ENCODE measurements at regions not wholly inside any gene's neighbourhood (a gene's known extent, or its start where the extent isn't known, plus 50 kb on each side); places are given as distances from the start of the nearest gene placed in this dataset.
"Not testable (repeated sequence)": the region's sequence is repeated elsewhere in the genome, so short reads cannot be mapped to it uniquely, and the experiment has no call there.

DNA sequence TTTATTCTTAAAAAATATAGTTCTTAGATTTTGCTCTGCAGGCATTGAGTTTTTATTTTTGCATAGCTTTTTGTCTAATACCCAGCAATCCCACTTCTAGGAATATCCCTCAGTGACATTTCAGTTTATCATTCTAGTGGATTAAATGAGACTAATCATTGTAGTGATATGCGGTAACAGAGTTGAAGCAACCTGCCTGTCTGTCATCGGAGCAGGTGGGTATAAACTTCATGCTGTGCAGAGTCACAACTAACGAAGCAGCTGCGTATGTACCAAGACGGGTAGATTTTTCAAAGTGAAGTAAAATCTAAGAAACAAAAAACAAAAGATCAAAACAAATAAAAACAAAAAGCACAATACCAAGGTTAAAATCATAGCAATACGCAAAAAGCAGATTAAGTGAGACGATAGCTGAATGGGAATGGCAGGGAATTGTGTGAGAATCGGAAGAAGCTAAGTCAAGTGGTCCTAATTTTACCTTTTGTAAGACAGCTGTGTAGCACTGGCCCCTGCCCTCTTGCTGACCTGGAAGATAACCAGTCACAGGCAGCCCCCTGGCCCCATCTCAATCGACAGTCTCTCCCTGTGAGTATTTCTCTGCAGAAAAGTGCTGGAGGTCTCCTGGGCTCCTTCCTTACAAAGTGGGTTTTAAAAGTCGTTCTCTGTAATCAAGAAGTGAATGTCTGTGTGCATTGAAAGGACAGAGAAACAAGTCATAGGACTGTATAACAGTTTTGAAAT lies 169.2 kb downstream of the OR2B2 start:
- no peak for DNase-seq (ENCODE audit: low read depth in 2 of 2)

DNA sequence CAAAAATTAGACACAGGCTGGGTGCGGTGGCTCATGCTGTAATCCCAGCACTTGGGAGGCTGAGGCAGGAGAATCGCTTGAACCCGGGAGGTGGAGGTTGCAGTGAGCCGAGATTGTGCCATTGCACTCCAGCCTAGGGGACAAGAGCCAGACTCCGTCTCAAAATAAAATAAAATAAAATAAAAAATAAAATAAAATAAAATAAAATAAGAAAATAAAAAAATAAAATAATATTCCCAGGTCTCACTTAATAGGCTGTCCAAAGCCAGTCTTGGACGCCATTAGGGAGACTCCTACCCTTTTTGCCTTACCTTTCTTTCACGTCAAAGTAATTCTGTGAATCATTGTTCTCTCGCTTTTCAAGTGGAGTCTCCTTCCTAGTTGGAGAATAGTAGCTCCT lies 172.3 kb downstream of the OR2B2 start:
- not testable (repeated sequence) for DNase-seq (ENCODE audit: low read depth in 2 of 2)

DNA sequence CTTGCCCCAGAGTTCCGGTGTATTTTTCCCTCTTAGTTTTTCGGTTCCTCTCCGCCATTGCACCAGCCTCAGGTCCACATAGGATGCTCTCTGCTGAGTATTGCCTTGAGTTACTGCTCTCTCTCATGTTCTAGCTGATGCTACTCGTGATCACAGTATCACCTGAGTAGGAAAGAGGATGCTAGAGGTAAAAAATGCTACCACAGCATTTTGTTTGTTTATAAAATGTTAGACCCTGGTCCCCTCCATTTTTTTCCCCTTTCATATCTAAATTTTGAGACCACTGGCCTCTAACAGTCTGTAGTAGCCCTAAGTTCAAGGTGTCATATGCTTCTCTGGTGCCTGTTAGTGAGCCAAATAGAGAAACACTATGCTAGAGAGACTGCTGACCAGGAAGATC lies 175.5 kb downstream of the OR2B2 start:
- no peak for DNase-seq (ENCODE audit: low read depth in 2 of 2)

DNA sequence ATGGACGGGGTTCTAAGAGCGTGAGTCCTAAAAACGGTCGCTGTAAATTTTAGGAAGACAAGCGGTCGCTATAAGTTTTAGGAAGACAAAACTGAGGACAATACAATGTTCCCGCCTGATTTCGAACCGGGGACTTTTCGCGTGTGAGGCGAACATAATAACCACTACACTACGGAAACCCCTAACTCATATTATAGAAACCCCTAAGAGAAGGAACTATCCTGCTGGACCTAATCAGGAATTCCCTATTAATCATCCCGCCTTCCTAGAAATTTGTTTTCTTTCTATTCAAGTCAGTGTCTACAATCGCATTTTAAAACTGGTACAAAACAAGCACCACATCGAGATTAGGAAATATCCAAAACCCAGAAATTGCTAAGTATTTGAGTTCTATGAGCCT lies 183.8 kb downstream of the OR2B2 start:
- DNase-seq (ENCODE audit: low read depth in 2 of 2), result no peak

DNA sequence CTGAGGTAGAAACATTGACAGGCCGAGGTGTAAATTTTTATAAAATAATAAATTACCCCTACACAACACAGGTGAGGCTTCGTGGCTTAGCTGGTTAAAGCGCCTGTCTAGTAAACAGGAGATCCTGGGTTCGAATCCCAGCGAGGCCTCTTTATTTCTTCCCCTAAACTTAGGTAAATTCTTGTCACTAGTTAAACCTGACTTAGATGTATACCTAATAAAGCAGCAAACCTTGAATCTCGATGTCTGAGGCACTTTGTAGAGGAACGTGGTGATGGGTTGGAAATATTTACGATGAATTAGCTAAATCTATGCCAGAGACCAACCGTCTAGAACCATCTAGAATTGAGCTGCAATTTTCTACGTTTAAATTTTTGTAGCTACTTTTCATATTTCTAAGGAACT lies 185.6 kb downstream of the OR2B2 start:
- DNase-seq (ENCODE audit: low read depth in 2 of 2), result no peak

DNA sequence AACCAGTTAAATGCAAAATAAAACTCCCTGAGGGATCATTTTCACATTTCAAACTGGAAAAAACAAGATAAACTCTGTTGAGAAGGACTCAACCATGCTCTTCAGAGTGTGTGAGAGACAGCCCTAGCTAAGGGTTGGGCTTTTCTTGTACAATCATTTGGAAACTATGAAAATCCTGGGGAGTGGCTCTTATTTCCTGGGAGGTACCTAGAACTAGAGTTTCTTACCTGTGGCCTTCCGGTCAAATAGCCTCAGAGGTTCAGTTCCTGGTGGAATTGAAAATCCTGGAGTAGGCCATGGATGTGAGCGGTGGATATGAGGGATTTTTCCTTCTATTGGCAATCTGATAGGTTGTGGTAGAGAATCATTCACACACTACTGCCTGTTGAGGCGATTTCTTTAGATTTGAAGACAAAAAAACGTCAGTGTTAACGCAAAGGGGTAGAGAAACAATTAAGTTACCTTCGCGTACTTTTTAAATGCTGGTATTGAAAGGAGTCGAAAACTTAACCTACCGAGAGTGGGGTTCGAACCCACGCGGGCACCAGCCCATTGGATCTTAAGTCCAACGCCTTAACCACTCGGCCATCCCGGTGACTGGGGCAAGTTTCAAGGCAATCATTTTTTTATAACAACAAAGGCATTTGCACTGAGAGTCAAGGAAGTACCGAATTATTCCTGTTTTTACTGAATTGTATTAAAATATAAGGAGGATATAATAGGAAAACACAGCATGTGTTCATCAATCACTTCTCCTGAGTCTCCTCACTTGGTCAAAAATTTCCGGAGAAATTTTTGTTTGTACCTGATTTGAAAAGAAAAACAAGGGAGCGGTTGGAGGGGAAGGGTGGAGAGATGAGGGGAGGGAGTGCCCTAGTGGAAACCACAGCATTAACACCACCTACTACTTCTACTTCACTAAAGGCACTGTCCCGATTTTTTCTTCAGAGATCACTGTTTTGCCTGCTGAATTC lies 191.3 kb downstream of the OR2B2 start:
- no peak for DNase-seq (ENCODE audit: low read depth in 2 of 2)

DNA sequence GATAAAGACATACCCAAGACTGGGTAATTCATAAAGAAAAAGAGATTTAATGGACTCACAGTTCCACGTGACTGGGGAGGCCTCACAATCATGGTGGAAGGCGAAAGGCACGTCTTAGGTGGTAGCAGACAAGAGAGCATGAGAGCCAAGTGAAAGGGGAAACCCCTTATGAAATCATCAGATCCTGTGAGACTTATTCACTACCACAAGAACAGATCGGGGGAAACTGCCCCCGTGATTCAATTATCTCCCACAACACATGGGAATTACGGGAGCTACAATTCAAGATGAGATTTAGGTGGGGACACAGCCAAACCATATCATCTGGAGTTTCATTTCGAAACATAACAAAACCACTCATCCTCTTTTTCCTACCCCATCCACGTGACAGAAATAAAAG lies 193.2 kb downstream of the OR2B2 start:
- DNase-seq (ENCODE audit: low read depth in 2 of 2), result not testable (repeated sequence)

DNA sequence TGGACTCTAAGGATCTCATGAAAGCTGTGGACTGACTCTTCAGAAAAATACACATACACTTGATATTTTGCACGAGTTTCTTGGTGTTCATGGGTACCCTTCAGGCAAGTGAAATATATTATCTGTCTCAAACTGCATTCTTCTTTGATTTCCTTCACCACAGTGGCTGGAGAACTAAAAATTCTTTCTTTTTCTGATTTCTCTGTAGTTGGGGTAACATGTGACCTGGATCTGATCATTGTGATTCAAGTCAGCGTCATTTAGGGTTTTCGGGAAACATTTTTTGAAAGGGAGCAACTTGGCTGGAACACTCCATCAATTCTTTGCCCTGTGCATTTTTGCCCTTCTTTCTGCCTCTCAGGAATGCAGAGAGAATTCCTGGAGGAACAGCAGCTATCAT lies 205.8 kb downstream of the OR2B2 start:
- DNase-seq (ENCODE audit: low read depth in 2 of 2), result no peak

DNA sequence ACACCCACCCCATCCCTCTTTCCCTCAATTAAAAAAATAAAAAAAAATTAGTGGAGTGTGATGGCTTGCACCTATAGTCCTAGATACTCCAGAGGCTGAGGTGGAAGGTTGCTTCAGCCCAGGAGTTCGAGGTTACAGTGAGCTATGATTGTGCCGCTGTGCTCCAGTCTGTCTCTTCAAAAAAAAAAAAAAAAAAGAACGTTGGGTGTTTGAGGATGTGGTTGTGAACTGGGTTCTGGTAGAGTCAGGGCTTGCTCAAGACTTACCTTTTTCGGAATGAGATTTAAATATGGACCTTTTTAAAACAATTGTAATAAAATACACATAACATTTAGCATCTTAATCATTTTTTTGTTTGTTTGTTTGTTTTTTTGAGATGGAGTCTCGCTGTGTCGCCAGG lies 211.9 kb downstream of the OR2B2 start:
- DNase-seq (ENCODE audit: low read depth in 2 of 2), result no peak

DNA sequence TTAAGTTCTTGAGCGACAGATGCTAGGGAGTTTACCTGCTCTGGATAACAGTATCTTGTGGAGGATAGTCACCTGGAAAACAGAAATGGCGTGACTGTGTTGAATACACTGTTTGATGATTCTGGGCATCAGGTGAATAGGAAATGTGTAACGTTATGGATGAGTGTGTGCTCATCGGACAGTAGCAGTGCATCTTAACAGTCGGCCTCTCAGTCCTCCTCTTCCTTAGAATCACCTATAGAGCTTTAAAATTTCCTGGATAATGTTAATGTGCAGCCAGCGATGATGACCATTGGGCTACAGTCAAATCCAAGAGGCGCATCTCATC lies 217.7 kb downstream of the OR2B2 start:
- no peak for DNase-seq (ENCODE audit: low read depth in 2 of 2)

DNA sequence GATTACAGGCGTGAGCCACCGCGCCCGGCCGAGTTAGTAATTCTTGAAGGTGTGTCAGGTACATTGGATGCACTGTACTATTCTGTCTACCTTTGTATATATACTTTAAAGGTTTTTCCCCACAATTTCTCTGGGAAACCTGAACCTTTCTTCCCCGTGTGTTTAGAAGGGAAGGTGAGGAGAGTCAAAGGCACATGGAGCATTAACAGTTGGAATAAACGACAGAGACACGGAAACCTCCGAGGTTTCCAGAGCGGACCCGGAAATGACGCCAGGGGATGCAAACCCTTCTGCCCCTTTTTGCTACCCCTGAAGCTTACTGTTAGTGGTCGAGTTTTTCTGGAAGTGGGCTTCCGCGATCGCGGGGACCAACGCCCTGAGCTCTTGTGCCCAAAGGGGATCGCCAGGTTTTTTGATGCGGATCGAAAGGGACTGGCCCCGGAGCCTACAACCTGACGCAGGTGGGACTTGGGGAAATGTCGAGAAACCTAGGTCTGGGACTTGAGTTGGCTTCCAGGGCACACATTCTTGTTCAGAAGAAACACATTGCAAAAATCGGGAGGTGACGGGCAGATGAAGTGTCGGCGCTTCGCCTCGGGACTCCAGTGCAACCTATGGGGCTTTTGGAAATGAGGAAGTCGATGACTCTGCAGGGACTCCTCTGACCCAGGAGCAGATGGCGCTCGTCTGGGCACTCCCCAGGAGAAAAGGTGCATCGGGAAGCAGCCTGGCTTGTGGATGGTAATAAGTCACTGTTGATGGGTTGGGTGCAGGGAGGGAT lies 218.2 kb downstream of the OR2B2 start:
- no peak for DNase-seq (ENCODE audit: low read depth in 2 of 2)

DNA sequence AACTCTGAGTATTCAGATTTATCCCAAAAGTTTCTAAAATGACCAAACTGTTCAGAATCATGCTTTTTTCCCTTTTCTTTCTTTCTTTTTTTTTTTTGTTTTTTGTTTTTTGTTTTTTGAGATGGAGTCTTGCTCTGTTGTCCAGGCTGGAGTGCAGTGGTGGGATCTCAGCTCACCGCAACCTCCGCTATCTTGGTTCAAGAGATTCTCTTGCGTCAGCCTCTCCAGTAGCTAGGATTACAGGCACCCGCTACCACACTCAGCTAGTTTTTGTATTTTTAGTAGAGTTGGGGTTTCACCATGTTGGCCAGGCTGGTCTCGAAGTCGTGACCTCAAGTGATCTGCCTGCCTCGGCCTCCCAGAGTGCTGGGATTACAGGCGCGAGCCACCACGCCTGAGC lies 219.2 kb upstream of the ZNF184 start:
- not testable (repeated sequence) for DNase-seq (ENCODE audit: low read depth in 2 of 2)

DNA sequence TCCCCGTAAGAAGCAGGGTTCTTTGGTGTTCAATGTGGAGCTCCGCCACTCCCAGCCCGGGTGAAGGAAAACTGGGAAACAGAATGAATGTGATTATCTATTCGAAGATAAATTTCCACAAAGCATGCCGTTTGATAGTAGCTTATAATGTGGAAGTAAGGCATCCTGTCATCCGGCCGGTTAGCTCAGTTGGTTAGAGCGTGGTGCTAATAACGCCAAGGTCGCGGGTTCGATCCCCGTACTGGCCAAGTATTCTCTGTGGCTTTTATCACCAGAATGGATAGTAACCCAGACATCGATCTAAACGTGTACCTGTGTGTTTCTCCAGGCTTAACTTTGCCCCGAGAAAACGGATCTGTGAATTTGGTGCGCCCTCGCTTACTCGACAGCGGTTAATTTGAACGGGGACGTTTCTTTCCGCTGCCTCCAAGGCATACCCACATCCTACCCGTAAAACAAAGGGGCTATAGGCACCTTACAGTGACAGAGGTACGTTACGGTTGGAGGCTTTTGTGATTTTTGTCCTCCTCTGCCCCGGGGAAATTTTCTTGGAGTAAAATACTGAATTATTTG lies 215.2 kb upstream of the ZNF184 start:
- peak; percentile 59 to 64 for DNase-seq (ENCODE audit: low read depth in 2 of 2)

DNA sequence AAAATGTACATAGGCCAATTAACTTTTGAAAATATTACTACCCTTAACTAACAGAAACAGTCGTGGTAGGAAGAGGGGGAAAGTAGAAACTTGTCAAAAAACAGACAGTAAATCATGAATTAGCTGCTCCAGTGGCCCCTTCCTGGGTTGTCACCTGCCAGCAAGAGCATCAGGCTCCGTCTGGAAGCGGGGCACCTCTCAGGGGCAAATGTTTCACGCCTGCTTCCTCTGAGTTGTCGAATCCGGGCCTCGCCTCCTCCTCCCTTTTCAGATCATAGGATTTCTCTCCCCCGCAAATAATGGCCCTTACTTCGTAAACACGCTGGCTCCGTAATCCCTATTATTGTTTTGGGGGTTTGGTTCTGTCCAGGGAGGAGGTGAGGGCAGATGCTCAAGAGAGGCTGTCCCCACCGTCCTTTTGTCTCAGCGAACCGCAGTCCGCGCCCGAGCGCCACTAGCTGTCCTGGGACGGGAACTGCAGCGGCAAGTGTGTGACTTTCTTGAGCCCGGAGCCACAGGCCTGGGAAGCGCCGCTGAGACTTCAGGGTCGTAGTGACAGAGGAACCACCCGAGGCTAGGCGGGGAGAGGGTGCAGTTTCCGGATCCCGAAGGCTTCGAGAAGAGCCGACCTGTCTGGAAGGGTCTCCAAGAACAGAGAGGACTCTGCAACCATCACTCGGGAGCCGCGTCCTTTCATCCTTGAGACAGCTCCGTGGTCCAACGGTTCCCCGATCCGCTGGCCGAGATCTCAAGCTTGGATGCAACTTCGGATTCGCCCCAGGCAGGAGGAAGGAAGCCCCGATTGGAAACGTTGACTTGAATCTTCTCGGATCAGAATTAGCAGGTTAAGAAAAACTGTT lies 214.5 kb upstream of the ZNF184 start:
- DNase-seq (ENCODE audit: low read depth in 2 of 2), result peak; percentile 47 to 52

DNA sequence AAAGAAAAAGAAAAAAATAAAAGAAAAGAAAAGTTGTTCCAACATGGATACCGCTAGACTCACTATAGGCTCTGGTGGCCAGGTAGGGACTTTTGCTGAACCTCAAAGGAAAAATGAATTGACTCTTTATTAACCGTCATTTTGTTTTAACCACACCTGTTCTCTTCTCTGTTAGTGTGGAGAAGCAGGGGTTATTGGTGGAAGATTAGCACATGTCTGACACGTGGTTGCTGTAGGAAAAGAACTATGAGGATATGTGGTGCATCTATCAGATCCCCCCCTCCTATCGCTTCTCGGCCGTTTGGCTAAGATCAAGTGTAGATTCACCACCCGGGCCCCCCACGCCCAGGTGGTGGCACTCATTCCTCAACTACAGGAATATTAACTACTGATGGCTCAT lies 212.4 kb upstream of the ZNF184 start:
- no peak for DNase-seq (ENCODE audit: low read depth in 2 of 2)

DNA sequence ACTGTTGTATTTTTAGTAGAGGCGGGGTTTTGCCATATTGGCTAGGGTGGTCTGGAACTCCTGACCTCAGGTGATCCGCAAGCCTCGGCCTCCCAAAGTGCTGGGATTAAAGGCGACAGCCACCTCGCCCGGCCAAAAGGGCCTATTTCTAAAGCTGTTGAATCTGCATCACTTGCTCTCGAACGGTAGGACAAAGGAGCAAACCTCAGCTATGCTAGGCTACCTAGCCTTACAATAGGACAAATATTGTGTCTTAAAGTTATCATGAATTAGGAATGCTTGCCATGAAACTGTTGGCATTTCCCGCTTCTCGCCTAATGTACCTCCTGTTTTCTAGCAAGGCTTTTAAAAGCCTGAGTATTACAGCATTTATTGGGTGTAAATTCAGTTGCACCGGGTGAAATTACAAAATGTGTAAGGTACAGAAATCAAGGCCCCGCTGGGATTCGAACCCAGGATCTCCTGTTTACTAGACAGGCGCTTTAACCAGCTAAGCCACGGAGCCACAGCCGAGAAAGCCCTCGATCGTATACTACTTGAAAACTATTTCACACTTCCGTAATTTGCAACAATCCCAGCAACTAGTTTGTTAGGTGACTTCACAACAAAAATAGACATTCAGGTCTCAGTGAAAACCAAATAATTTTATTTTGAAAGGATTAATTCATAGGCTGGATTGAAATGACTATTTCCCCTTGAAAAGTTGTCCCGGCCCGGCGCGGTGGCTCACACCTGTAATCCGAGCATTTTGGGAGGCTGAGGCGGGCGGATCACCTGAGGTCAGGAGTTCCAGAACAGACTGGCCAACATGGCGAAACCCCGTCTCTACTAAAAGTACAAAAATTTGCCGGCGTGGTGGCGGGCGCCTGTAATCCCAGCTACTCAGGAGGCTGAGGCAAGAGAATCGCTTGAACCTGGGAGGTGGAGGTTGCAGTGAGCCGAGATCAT lies 211.6 kb upstream of the ZNF184 start:
- no peak for DNase-seq (ENCODE audit: low read depth in 2 of 2)

DNA sequence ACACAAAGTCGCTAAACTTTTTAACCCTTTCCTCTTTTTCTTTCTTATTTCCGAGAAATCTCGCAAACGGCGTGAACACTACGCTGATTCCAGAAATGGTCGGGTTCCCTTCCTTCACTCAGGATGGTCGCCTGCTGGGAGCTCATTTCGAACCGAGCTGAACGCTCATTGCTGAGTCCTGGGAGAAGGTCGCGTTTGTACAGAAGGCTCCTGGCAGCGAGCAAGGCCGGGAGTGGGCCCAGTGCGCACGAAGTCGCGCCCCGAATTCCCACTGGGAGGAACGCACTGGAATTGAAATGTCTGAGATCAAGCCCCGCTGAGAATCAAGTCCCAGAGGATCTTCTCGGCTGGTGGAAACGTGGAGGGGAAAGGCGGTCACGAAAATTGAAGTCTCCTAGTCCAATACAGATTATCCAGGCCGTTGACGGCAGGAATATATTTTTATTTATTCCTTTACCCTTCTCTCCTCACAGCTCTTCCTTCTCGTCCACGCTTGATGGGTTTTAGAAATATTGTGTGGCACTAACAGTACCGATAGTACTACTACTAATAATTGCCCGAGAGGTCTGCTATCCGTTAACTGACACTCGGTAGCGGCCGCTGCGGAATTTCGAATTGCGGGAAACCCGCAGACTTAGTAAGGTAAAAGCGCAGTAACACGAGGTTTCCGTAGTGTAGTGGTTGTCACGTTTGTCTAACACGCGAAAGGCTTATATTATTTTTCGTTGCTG lies 207.2 kb upstream of the ZNF184 start:
- no peak for DNase-seq (ENCODE audit: low read depth in 2 of 2)

DNA sequence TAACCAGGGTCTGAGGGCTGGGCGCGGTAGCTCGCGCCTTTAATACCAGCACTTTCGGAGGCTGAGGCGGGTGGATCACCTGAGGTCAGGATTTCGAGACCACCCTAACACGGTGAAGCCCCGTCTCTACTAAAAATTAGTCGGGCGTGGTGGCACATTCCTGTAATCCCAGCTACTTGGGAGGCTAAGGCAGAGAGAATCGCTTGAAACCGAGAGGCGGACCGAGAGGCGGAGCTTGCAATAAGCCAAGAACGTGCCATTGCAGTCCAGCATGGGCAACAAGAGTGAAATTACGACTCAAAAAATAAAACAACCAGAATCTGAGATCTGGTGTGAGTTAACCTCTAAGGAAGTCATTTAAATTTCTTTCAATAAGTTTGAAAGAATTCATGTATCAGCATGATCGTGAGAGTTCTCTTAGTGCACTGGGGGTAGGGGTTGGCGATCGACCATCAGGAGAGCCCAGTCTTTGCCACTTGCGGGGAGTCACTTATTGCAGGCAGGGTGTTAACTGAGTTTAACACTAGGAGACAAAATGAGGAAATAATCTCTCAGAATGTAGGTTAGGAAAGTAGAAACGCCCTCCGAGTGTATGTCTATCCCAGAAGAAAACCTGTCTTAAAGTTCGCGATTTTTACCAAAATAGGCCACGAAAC lies 206.5 kb upstream of the ZNF184 start:
- DNase-seq (ENCODE audit: low read depth in 2 of 2), result no peak

DNA sequence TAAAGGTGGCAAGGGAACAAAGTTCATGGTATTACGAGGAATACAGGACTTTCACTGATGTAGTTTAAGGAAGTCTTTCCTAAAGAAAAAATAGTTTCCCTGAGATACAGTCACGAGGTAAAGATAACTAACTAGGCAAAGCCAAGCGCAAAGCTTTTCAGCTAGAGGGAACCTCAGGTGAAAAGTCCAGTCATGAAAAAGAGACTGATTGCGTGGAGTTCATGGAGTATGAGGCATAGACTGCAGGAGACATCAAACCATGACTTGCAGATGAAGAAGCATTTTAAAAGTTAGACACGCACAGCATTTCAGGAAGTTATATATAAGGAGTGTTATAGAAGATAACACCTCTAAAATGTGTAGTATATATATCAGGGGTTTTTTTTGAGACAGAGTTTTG lies 205.6 kb upstream of the ZNF184 start:
- no peak for DNase-seq (ENCODE audit: low read depth in 2 of 2)

All from activated CD8-positive, alpha-beta memory T cell treated with anti-CD3 and anti-CD28 coated beads for 4 hours (primary cell).